Peyer's patch (tissue), 4 donors: ENCODE measurements at regions not wholly inside any gene's neighbourhood (a gene's known extent, or its start where the extent isn't known, plus 50 kb on each side); places are given as distances from the start of the nearest gene placed in this dataset.

ENCODE experiments used
- CTCF ChIP-seq, 6 experiments: fragments of 450-650 bp in 4 of 6; fragments of 200-600 bp in 2 of 6; sonication (generic) in 1 of 6; IDR thresholded peaks; one replicate each; pipeline ENCODE4 v1.5.1; 2017 to 2019; ENCODE audit warnings: antibody characterized with exemption in 6 of 6, mild to moderate bottlenecking in 3 of 6, moderate library complexity in 1 of 6
- POLR2A ChIP-seq, 2 donors: fragments of 450-650 bp; IDR thresholded peaks; one replicate each; pipeline ENCODE4 v1.5.1; 2017; ENCODE audit warnings: antibody characterized with exemption in 2 of 2, mild to moderate bottlenecking in 2 of 2, moderate library complexity in 2 of 2

- TF ChIP-seq CTCF (IDR thresholded peaks at IDR 0.05) (no peak), POLR2A (IDR thresholded peaks at IDR 0.05) (no peak)
These were observed 486.3 kb downstream of the LRIG3 start for GRCh38 chr12:58433959-58434358.
